ENCODE measurements at regions not wholly inside any gene's neighbourhood (a gene's known extent, or its start where the extent isn't known, plus 50 kb on each side); places are given as distances from the start of the nearest gene placed in this dataset.
A peak's percentile ranks its signal among the peaks of the same experiment; 100 is the strongest.
"Not testable (repeated sequence)": the region's sequence is repeated elsewhere in the genome, so short reads cannot be mapped to it uniquely, and the experiment has no call there.

DNA sequence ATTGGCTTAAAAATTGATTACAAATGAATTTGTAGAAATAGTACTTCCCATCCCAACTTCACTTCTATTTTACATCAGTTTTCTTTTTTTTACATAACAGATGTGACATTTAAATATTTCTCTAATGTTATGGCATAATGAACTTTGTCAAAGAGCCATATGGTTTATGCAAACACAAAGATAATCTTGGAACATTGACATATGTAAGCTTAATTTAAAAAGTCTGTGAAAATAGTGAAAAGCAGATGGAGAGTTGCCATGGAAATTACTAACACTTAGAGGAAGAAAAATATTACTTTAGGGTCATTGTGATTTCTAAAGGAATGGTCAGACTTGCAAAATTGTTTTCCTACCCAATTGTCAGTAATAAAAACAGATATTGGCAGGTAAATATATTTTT is 232.4 kb downstream of the AEBP2 start:
- ATAC-seq, result no peak
- Histone ChIP-seq H3K9me3 (ENCODE audit: control insufficient read depth, low read length) (no peaks in the 10 kb centered on the region), H3K4me3 (ENCODE audit: low read length) (no peak overlapping the region), H3K27ac (ENCODE audit: low read length) (no peak overlapping the region), H3K4me1 (ENCODE audit: control insufficient read depth, insufficient read depth, low read length) (no peaks in the 10 kb centered on the region), H3K27me3 (ENCODE audit: control insufficient read depth, insufficient read depth) (no peaks in the 10 kb centered on the region)
- DNase-seq, result no peak
- intact Hi-C loops (cut with DNase I), result no loop called here

DNA sequence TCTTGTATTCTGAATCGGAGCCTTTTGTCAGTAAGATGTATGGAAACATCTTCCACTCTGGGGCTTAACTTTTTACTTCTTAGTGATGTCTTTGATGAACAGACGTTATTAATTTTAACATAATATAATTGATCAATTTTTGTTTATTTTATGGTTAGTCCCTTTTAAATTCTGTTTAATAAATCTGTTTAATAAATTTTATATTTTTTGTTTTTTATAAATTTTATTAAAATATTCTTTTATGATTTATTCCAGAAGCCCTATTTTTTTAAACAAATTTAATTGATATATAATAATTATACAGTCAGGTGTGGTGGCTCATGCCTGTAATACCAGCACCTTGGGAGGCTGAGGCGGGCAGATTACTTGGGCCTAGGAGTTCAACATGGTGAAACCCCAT is 235.1 kb downstream of the AEBP2 start:
- intact Hi-C loops (cut with DNase I), result no loop called here
- Histone ChIP-seq H3K9me3 (ENCODE audit: control insufficient read depth, low read length) (no peaks in the 10 kb centered on the region), H3K27me3 (ENCODE audit: control insufficient read depth, insufficient read depth) (no peaks in the 10 kb centered on the region), H3K4me3 (ENCODE audit: low read length) (no peak overlapping the region), H3K27ac (ENCODE audit: low read length) (no peak overlapping the region), H3K4me1 (ENCODE audit: control insufficient read depth, insufficient read depth, low read length) (no peaks in the 10 kb centered on the region)
- DNase-seq (no peak), ATAC-seq (no peak)
- WGBS, result 91% methylated on average over 3 of the region's 3 CpGs

- H3K27me3 ChIP-seq (ENCODE audit: control insufficient read depth, insufficient read depth), result no peaks in the 10 kb centered on the region
- H3K27ac ChIP-seq (ENCODE audit: low read length), result no peak overlapping the region
- no peak for ATAC-seq
- H3K4me3 ChIP-seq (ENCODE audit: low read length), result no peak overlapping the region
- H3K9me3 ChIP-seq (ENCODE audit: control insufficient read depth, low read length), result no peaks in the 10 kb centered on the region
- no peaks in the 10 kb centered on the region for H3K4me1 ChIP-seq (ENCODE audit: control insufficient read depth, insufficient read depth, low read length)
- intact Hi-C loops (cut with DNase I), result no loop called here
- 94% methylated on average over 2 of the region's 2 CpGs for WGBS
- DNase-seq, result no peak
These were observed 236.1 kb downstream of the AEBP2 start for GRCh38 chr12:19675361-19675760.

- ATAC-seq; H3K27me3 ChIP-seq (ENCODE audit: control insufficient read depth, insufficient read depth); H3K4me3 ChIP-seq (ENCODE audit: low read length); H3K4me1 ChIP-seq (ENCODE audit: control insufficient read depth, insufficient read depth, low read length); intact Hi-C loops (cut with DNase I); H3K9me3 ChIP-seq (ENCODE audit: control insufficient read depth, low read length); DNase-seq; H3K27ac ChIP-seq (ENCODE audit: low read length): not testable (repeated sequence)
- 91% methylated on average over 3 of the region's 3 CpGs for WGBS
These were observed 239.2 kb downstream of the AEBP2 start for GRCh38 chr12:19678501-19678900.

GRCh38 chr12:19681007-19681406 is 241.7 kb downstream of the AEBP2 start:
- Histone ChIP-seq H3K4me3 (ENCODE audit: low read length) (no peak overlapping the region), H3K27me3 (ENCODE audit: control insufficient read depth, insufficient read depth) (no peaks in the 10 kb centered on the region), H3K27ac (ENCODE audit: low read length) (no peak overlapping the region), H3K4me1 (ENCODE audit: control insufficient read depth, insufficient read depth, low read length) (no peaks in the 10 kb centered on the region), H3K9me3 (ENCODE audit: control insufficient read depth, low read length) (no peaks in the 10 kb centered on the region)
- intact Hi-C loops (cut with DNase I), result no loop called here
- no peak for ATAC-seq
- WGBS, result 82% methylated on average over 3 of the region's 3 CpGs
- no peak for DNase-seq

- H3K9me3 ChIP-seq (ENCODE audit: control insufficient read depth, low read length), result no peaks in the 10 kb centered on the region
- 47% methylated on average over 7 of the region's 7 CpGs for WGBS
- intact Hi-C loops (cut with DNase I), result no loop called here
- no peak overlapping the region for H3K4me3 ChIP-seq (ENCODE audit: low read length)
- no peaks in the 10 kb centered on the region for H3K27me3 ChIP-seq (ENCODE audit: control insufficient read depth, insufficient read depth)
- peak overlapping the region; percentile 35 for H3K27ac ChIP-seq (ENCODE audit: low read length)
- ATAC-seq (peak in 1 of 2 donors; percentile 65), DNase-seq (no peak)
- H3K4me1 ChIP-seq (ENCODE audit: control insufficient read depth, insufficient read depth, low read length), result no peaks in the 10 kb centered on the region
These were observed 244.1 kb downstream of the AEBP2 start for GRCh38 chr12:19683178-19683927.

GRCh38 chr12:19687371-19687770 is 248.1 kb downstream of the AEBP2 start:
- ATAC-seq (no peak), DNase-seq (no peak)
- H3K4me1 ChIP-seq (ENCODE audit: control insufficient read depth, insufficient read depth, low read length), result no peaks in the 10 kb centered on the region
- no peak overlapping the region for H3K4me3 ChIP-seq (ENCODE audit: low read length)
- 63% methylated on average over 1 of the region's 1 CpG for WGBS
- H3K9me3 ChIP-seq (ENCODE audit: control insufficient read depth, low read length), result no peaks in the 10 kb centered on the region
- H3K27me3 ChIP-seq (ENCODE audit: control insufficient read depth, insufficient read depth), result no peaks in the 10 kb centered on the region
- H3K27ac ChIP-seq (ENCODE audit: low read length), result no peak overlapping the region
- intact Hi-C loops (cut with DNase I), result no loop called here

DNA sequence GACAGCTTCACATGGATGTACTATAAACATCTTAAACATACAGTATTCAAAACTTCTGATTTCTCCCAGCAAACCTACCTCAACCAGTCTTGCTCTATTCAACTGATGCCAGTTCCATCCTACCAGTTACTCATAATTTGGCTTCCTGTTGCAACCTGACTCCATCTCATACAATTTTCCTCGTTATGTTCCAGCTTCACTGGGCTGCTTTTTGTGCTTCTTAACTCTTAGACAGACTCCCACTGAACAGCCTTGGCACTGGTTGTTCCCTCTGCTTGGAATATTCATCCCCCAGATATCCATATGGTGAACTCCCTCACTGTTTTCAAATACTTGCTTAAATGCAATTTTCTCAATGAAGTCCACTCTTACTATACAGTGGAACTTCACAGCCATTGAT is 249.2 kb downstream of the AEBP2 start:
- Histone ChIP-seq H3K9me3 (ENCODE audit: control insufficient read depth, low read length) (no peaks in the 10 kb centered on the region), H3K27ac (ENCODE audit: low read length) (no peak overlapping the region), H3K27me3 (ENCODE audit: control insufficient read depth, insufficient read depth) (no peaks in the 10 kb centered on the region), H3K4me1 (ENCODE audit: control insufficient read depth, insufficient read depth, low read length) (no peaks in the 10 kb centered on the region), H3K4me3 (ENCODE audit: low read length) (no peak overlapping the region)
- ATAC-seq, result no peak
- no peak for DNase-seq
- intact Hi-C loops (cut with DNase I), result no loop called here
- 82% methylated on average over 1 of the region's 1 CpG for WGBS

- no peaks in the 10 kb centered on the region for H3K27me3 ChIP-seq (ENCODE audit: control insufficient read depth, insufficient read depth)
- H3K4me3 ChIP-seq (ENCODE audit: low read length), result no peak overlapping the region
- intact Hi-C loops (cut with DNase I), result no loop called here
- ATAC-seq (no peak), DNase-seq (no peak)
- H3K27ac ChIP-seq (ENCODE audit: low read length), result no peak overlapping the region
- no peaks in the 10 kb centered on the region for H3K4me1 ChIP-seq (ENCODE audit: control insufficient read depth, insufficient read depth, low read length)
- WGBS, result 95% methylated on average over 17 of the region's 17 CpGs
- no peaks in the 10 kb centered on the region for H3K9me3 ChIP-seq (ENCODE audit: control insufficient read depth, low read length)
These were observed 249.9 kb downstream of the AEBP2 start for GRCh38 chr12:19689226-19689625.

DNA sequence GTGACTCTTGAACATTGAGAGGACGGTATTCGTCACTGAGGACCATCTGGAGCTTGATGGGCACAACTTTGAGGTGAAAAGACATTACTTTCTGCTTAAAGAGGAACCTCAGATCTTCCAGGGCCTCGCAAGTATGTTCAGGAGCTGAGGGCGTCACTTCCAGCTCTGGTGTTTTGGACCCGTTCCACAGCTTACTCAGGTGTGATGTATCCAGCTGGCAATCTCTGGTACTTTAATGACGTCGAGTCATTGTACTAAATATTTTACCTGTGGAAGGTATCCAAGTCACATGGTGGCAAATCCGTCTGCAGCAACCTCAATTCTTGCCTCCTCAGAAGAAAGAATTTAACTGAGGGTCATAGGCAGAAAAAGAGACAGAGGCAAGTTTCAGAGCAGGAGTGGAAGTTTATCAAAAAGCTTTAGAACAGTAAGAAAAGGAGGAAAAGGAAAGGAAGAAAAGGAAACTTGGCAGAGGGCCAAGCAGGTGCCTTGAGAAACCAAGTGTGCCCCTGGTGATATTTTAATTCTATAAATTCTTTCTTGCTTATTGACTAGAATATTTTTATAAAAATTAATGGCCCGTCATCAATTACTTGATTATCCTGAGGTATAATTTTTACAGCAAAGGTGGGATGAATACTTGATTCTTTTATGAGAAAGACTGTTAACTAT is 250.6 kb downstream of the AEBP2 start:
- WGBS, result 92% methylated on average over 9 of the region's 9 CpGs
- Histone ChIP-seq H3K9me3 (ENCODE audit: control insufficient read depth, low read length) (no peaks in the 10 kb centered on the region), H3K4me1 (ENCODE audit: control insufficient read depth, insufficient read depth, low read length) (no peaks in the 10 kb centered on the region), H3K4me3 (ENCODE audit: low read length) (no peak overlapping the region), H3K27ac (ENCODE audit: low read length) (no peak overlapping the region), H3K27me3 (ENCODE audit: control insufficient read depth, insufficient read depth) (no peaks in the 10 kb centered on the region)
- intact Hi-C loops (cut with DNase I), result no loop called here
- DNase-seq, result no peak
- ATAC-seq, result no peak

GRCh38 chr12:19692091-19692490 is 252.8 kb downstream of the AEBP2 start:
- 43% methylated on average over 4 of the region's 4 CpGs for WGBS
- intact Hi-C loops (cut with DNase I), result no loop called here
- Histone ChIP-seq H3K4me1 (ENCODE audit: control insufficient read depth, insufficient read depth, low read length) (no peaks in the 10 kb centered on the region), H3K9me3 (ENCODE audit: control insufficient read depth, low read length) (no peaks in the 10 kb centered on the region), H3K27ac (ENCODE audit: low read length) (no peak overlapping the region), H3K4me3 (ENCODE audit: low read length) (no peak overlapping the region), H3K27me3 (ENCODE audit: control insufficient read depth, insufficient read depth) (no peaks in the 10 kb centered on the region)
- ATAC-seq, result no peak
- no peak for DNase-seq
